OCI-LY1 (cell line): ENCODE measurements at regions not wholly inside any gene's neighbourhood (a gene's known extent, or its start where the extent isn't known, plus 50 kb on each side); places are given as distances from the start of the nearest gene placed in this dataset.
"Not testable (repeated sequence)": the region's sequence is repeated elsewhere in the genome, so short reads cannot be mapped to it uniquely, and the experiment has no call there.

Source experiments
- CTCF ChIP-seq: fragments of 200-600 bp; sonication (generic), shearing (Covaris generic); IDR thresholded peaks from 2 replicates; pipeline ENCODE4 v1.5.1; 2017; ENCODE audit warnings: mild to moderate bottlenecking, antibody characterized with exemption, low read length, moderate library complexity, mixed read lengths
- EZH2 ChIP-seq: fragments of 200-600 bp; sonication (generic), shearing (Covaris generic); IDR thresholded peaks from 2 replicates; pipeline ENCODE4 v1.8.0; 2017; ENCODE audit warnings: borderline replicate concordance, mixed run types, mild to moderate bottlenecking, antibody characterized with exemption, low read length, moderate library complexity, mixed read lengths

DNA sequence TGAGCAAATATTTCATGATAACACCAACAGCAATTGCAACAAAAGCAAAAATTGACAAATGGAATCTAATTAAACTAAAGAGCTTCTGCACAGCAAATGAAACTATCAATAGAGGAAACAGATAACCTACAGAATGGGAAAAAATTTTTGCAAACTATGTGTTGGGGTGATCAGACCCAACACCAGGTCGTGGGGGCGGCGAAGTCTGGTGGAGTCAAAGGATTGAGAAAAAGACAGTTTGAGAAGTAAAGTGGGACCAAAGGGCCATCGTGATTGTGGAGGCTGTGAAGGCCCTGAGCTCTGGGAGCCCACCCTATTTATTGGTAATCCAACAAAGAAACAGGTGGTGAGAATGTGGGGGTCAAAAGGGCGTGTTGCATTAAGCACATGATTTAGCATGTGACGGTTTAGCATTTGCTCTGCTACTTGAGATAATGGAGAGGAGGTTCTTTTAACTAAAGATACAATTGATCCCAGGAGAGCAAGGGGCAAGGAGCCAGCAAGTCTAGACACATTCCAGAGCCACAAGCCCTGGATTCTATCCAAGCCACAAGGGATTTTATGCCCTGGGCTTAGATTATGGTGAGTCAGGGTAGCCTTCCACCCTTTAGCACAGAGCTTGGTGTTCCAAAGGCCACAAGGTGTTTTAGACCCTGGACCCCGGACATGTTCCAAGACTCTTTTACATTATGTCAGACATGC lies 65.5 kb upstream of the VLDLR start:
- TF ChIP-seq EZH2, CTCF: not testable (repeated sequence)
